ENCODE measurements at regions not wholly inside any gene's neighbourhood (a gene's known extent, or its start where the extent isn't known, plus 50 kb on each side); places are given as distances from the start of the nearest gene placed in this dataset.

- no peak overlapping the region for H3K4me3 ChIP-seq (ENCODE audit: low read depth, low read length)
- no peak for DNase-seq (ENCODE audit: low read depth)
- no peak for TF ChIP-seq CTCF (IDR thresholded peaks at IDR 0.05; ENCODE audit: control insufficient read depth, extremely low read depth, insufficient read depth)
Measured at GRCh38 chr11:133710681-133711240, 134.6 kb downstream of the SPATA19 start.

GRCh38 chr11:133710241-133710640 lies 135.1 kb downstream of the SPATA19 start:
- DNase-seq (ENCODE audit: low read depth): no peak
- H3K4me3 ChIP-seq (ENCODE audit: low read depth, low read length): no peak overlapping the region
- TF ChIP-seq CTCF (IDR thresholded peaks at IDR 0.05; ENCODE audit: control insufficient read depth, extremely low read depth, insufficient read depth): no peak

- no peak for TF ChIP-seq CTCF (IDR thresholded peaks at IDR 0.05; ENCODE audit: control insufficient read depth, extremely low read depth, insufficient read depth)
- DNase-seq (ENCODE audit: low read depth): no peak
- no peak overlapping the region for H3K4me3 ChIP-seq (ENCODE audit: low read depth, low read length)
Measured at GRCh38 chr11:133708547-133709051, 136.7 kb downstream of the SPATA19 start.

- no peak for TF ChIP-seq CTCF (IDR thresholded peaks at IDR 0.05; ENCODE audit: control insufficient read depth, extremely low read depth, insufficient read depth)
Measured at GRCh38 chr11:133706925-133707794, 138.2 kb downstream of the SPATA19 start.

GRCh38 chr11:133705873-133706272 lies 139.4 kb downstream of the SPATA19 start:
- no peak overlapping the region for H3K4me3 ChIP-seq (ENCODE audit: low read depth, low read length)
- no peak for TF ChIP-seq CTCF (IDR thresholded peaks at IDR 0.05; ENCODE audit: control insufficient read depth, extremely low read depth, insufficient read depth)
- DNase-seq (ENCODE audit: low read depth): no peak

More at GRCh38 chr11:133706925-133707794, 138.2 kb downstream of the SPATA19 start:
- no peak for DNase-seq (ENCODE audit: low read depth)
- no peak overlapping the region for H3K4me3 ChIP-seq (ENCODE audit: low read depth, low read length)

- no peak for DNase-seq (ENCODE audit: low read depth)
- no peak for TF ChIP-seq CTCF (IDR thresholded peaks at IDR 0.05; ENCODE audit: control insufficient read depth, extremely low read depth, insufficient read depth)
- H3K4me3 ChIP-seq (ENCODE audit: low read depth, low read length): no peak overlapping the region
Measured at GRCh38 chr11:133705074-133705648, 140.2 kb downstream of the SPATA19 start.

Measured in LNCaP clone FGC (cell line).